ENCODE measurements at regions not wholly inside any gene's neighbourhood (a gene's known extent, or its start where the extent isn't known, plus 50 kb on each side); places are given as distances from the start of the nearest gene placed in this dataset.
"Not testable (repeated sequence)": the region's sequence is repeated elsewhere in the genome, so short reads cannot be mapped to it uniquely, and the experiment has no call there.

- H3K36me3 ChIP-seq; H3K9me3 ChIP-seq; H3K27ac ChIP-seq; H3K27me3 ChIP-seq; H3K4me1 ChIP-seq; H3K4me3 ChIP-seq; intact Hi-C loops (cut with DNase I; ENCODE audit: low total_unique reads); DNase-seq: not testable (repeated sequence)
These were observed 914.7 kb downstream of the FOXD4L5 start for GRCh38 chr9:64370344-64370743.

- H3K9me3 ChIP-seq; DNase-seq; H3K4me3 ChIP-seq; intact Hi-C loops (cut with DNase I; ENCODE audit: low total_unique reads); H3K36me3 ChIP-seq; H3K27ac ChIP-seq; H3K4me1 ChIP-seq; H3K27me3 ChIP-seq: not testable (repeated sequence)
These were observed 915.4 kb downstream of the FOXD4L5 start for GRCh38 chr9:64369644-64370043.

DNA sequence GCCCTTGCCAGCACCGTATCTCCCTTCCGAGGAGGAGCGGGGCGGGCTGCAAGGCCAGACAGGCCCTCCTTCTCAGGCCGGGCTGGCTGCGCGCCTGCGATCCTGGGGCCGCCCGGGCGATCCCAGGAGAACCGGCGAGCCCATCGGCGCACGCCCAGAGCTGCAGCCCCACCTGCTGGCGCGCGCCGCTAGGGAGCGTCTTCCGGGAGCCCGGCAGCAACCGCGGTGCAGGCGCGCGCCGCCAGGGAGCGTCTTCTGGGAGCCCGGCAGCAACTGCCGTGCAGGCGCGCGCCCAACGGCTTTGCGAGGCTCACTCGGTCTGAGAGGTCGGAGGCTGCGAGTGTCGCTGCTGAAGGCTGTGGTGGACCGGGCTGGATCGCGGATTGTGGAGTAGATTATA, 915.9 kb downstream of the FOXD4L5 start:
- TF ChIP-seq, protein P1, sequence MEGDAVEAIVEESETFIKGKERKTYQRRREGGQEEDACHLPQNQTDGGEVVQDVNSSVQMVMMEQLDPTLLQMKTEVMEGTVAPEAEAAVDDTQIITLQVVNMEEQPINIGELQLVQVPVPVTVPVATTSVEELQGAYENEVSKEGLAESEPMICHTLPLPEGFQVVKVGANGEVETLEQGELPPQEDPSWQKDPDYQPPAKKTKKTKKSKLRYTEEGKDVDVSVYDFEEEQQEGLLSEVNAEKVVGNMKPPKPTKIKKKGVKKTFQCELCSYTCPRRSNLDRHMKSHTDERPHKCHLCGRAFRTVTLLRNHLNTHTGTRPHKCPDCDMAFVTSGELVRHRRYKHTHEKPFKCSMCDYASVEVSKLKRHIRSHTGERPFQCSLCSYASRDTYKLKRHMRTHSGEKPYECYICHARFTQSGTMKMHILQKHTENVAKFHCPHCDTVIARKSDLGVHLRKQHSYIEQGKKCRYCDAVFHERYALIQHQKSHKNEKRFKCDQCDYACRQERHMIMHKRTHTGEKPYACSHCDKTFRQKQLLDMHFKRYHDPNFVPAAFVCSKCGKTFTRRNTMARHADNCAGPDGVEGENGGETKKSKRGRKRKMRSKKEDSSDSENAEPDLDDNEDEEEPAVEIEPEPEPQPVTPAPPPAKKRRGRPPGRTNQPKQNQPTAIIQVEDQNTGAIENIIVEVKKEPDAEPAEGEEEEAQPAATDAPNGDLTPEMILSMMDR (IDR thresholded peaks at IDR 0.05), result peak in 1 of 4 experiments; percentile 32
- intact Hi-C loops (cut with DNase I; ENCODE audit: low total_unique reads); H3K9me3 ChIP-seq; H3K27me3 ChIP-seq; H3K4me3 ChIP-seq; H3K36me3 ChIP-seq; H3K4me1 ChIP-seq; H3K27ac ChIP-seq: not testable (repeated sequence)
- DNase-seq, result peak; percentile 55 to 82

DNA sequence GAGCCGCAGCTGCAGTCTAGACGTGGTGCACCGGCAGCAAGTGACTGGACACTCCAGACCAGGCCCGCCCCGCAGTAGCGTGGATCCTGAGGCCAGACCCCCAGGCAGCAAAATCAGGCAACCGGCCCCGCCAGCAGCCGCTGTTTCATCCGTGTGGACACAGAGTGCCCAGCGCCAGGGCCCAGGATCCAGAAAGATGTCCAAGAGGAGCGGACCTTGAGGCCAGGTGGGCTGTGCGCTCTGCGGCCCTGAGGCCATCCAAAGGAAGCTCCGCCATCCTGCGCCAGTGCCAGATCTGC, 916.4 kb downstream of the FOXD4L5 start:
- H3K9me3 ChIP-seq; DNase-seq; H3K27me3 ChIP-seq; H3K4me3 ChIP-seq; H3K36me3 ChIP-seq; H3K4me1 ChIP-seq; intact Hi-C loops (cut with DNase I; ENCODE audit: low total_unique reads); H3K27ac ChIP-seq: not testable (repeated sequence)

GRCh38 chr9:64367826-64368643, 917.0 kb downstream of the FOXD4L5 start:
- H3K27me3 ChIP-seq; H3K4me3 ChIP-seq; H3K4me1 ChIP-seq; H3K9me3 ChIP-seq; DNase-seq; intact Hi-C loops (cut with DNase I; ENCODE audit: low total_unique reads); H3K36me3 ChIP-seq; H3K27ac ChIP-seq: not testable (repeated sequence)

Data from uterus (tissue), 3 donors.